Neural crest cell (in vitro differentiated cells): ENCODE measurements at regions not wholly inside any gene's neighbourhood (a gene's known extent, or its start where the extent isn't known, plus 50 kb on each side); places are given as distances from the start of the nearest gene placed in this dataset.
"Not testable (repeated sequence)": the region's sequence is repeated elsewhere in the genome, so short reads cannot be mapped to it uniquely, and the experiment has no call there.

ENCODE experiments used
- DNase-seq: peaks from one replicate; pipeline ENCODE4 v3.0.0; 2021; ENCODE audit warnings: low read depth, mixed read lengths, low spot score
- H3K27ac Mint-ChIP-seq: one replicate; pipeline ENCODE4 v1.8.0; 2021; ENCODE audit warnings: mild to moderate bottlenecking, mixed read lengths; ENCODE audit not compliant: unreplicated experiment
- H3K27me3 Mint-ChIP-seq: 2 replicates; pipeline ENCODE4 v1.8.0; 2021; ENCODE audit warnings: low read depth, mild to moderate bottlenecking, mixed read lengths
- H3K36me3 Mint-ChIP-seq: 2 replicates; pipeline ENCODE4 v1.8.0; 2021; ENCODE audit warnings: low read depth, mild to moderate bottlenecking, mixed read lengths
- H3K4me1 Mint-ChIP-seq: 2 replicates; pipeline ENCODE4 v1.8.0; 2021; ENCODE audit warnings: mixed read lengths
- H3K4me3 Mint-ChIP-seq: one replicate; pipeline ENCODE4 v1.8.0; 2021; ENCODE audit warnings: mild to moderate bottlenecking, mixed read lengths
- H3K9me3 Mint-ChIP-seq: 2 replicates; pipeline ENCODE4 v1.8.0; 2021; ENCODE audit warnings: mixed read lengths
- TF ChIP-seq, protein P1 (sequence below): fragments of 200-600 bp; sonication (generic); conservative IDR thresholded peaks from 2 replicates; pipeline ENCODE4 v1.5.0; 2021; ENCODE audit warnings: antibody characterized with exemption, mild to moderate bottlenecking

DNA sequence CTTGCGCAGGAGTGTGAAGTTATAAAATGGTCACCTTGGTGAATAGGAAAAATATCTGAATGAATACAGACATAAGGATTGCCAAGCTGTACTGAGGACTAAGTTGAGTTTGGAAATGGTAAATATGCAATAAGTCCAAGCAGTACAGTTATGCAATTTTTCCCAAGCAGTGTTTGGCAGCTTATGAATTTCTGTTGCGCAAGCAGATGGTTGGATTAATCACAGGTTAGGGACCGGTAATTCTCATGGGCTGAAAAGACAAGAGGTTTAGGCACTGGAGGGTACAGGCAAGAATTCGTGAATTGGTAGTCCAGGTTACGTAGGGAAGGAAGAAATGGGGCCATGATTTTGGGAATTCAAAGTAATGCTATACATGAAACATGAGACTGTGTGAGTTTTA, 210.3 kb downstream of the RAP2B start:
- Mint-ChIP-seq H3K4me1 (no peaks in the 10 kb centered on the region), H3K36me3 (peaks cover 6% of the 10 kb centered on the region), H3K4me3 (no peak overlapping the region), H3K27ac (no peak overlapping the region), H3K9me3 (peaks cover 12% of the 10 kb centered on the region), H3K27me3 (no peaks in the 10 kb centered on the region)
- no peak for DNase-seq
- TF ChIP-seq, protein P1, sequence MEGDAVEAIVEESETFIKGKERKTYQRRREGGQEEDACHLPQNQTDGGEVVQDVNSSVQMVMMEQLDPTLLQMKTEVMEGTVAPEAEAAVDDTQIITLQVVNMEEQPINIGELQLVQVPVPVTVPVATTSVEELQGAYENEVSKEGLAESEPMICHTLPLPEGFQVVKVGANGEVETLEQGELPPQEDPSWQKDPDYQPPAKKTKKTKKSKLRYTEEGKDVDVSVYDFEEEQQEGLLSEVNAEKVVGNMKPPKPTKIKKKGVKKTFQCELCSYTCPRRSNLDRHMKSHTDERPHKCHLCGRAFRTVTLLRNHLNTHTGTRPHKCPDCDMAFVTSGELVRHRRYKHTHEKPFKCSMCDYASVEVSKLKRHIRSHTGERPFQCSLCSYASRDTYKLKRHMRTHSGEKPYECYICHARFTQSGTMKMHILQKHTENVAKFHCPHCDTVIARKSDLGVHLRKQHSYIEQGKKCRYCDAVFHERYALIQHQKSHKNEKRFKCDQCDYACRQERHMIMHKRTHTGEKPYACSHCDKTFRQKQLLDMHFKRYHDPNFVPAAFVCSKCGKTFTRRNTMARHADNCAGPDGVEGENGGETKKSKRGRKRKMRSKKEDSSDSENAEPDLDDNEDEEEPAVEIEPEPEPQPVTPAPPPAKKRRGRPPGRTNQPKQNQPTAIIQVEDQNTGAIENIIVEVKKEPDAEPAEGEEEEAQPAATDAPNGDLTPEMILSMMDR: no peak

DNA sequence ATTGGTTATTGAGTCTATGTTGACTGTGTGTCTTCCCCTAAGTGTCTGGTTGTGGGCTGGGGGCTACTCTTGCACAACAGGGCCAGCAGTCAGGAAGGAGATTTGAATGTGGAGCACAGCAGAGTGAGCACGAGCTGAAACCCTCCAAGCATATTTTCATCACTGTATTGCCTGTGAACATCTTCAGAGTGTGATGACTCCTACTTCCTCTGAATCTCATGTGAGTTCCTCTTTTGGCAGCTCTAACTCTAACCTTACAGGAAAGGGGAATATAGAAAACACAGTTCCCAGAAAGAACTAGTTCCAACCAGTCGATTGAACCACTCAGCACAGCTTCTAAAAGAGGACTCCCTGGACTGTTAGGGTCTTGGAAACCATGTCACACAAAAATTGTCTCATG, 211.6 kb downstream of the RAP2B start:
- Mint-ChIP-seq H3K4me1 (no peaks in the 10 kb centered on the region), H3K27me3 (no peaks in the 10 kb centered on the region), H3K4me3 (no peak overlapping the region), H3K9me3 (peaks cover 13% of the 10 kb centered on the region), H3K36me3 (peaks cover 6% of the 10 kb centered on the region), H3K27ac (no peak overlapping the region)
- no peak for DNase-seq
- TF ChIP-seq, protein P1: no peak

DNA sequence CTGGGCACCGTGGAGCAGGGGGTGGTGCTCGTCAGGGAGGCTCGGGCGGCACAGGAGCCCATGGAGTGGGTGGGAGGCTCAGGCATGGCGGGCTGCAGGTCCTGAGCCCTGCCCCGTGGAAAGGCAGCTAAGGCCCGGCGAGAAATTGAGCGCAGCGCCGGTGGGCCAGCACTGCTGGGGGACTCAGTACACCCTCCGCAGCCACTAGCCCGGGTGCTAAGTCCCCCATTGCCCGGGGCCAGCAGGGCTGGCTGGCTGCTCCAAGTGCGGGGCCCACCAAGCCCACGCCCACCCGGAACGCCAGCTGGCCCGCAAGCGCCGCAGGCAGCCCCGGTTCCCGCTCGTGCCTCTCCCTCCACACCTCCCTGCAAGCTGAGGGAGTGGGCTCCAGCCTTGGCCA, 216.3 kb downstream of the RAP2B start:
- not testable (repeated sequence) for H3K4me3 Mint-ChIP-seq, H3K27me3 Mint-ChIP-seq, DNase-seq, H3K9me3 Mint-ChIP-seq, H3K4me1 Mint-ChIP-seq, H3K27ac Mint-ChIP-seq, H3K36me3 Mint-ChIP-seq

DNA sequence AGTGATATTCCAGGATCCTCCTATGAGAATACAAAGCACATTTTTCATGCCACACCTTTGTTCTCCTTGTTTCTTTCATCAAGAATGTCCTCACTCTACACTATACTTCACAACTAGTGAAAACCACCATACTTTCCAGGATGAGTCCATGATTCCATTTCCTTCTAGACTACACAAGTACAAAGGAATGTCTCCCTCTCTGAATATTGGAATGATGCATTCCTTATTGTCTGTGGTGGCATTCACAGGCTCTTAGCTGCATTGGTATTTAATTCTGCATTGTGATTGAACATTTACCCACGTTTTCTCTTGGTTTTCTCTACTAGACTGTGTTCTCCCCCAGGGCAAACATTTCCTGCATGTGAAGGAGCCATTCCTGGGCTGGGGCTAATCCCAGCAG, 217.5 kb downstream of the RAP2B start:
- Mint-ChIP-seq H3K4me1 (no peaks in the 10 kb centered on the region), H3K27ac (no peak overlapping the region), H3K4me3 (no peak overlapping the region), H3K36me3 (no peaks in the 10 kb centered on the region), H3K27me3 (no peaks in the 10 kb centered on the region), H3K9me3 (peaks cover 2% of the 10 kb centered on the region)
- TF ChIP-seq, protein P1: no peak
- DNase-seq: no peak

DNA sequence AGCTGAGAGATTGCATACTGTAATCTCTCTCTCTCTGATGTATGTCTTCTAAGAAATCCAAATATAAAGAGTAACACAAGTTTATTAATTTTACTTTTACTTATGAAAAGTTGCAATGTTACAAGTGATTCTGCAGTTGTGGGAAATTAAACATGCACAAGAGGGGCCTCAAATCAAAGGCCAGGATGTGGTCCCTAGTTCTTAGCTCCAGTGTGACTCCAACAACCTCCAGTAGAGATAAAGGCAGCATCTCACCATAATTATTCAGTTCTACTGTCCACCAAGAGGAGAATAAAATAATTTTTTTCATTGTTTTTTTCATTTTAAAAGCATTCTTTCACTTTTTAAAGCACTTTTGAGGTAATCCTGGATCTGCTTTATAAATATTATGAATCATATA, 223.3 kb downstream of the RAP2B start:
- no peak overlapping the region for H3K4me3 Mint-ChIP-seq
- no peak overlapping the region for H3K27ac Mint-ChIP-seq
- no peaks in the 10 kb centered on the region for H3K36me3 Mint-ChIP-seq
- H3K9me3 Mint-ChIP-seq: no peaks in the 10 kb centered on the region
- DNase-seq: no peak
- TF ChIP-seq, protein P1: no peak
- H3K4me1 Mint-ChIP-seq: no peaks in the 10 kb centered on the region
- H3K27me3 Mint-ChIP-seq: no peaks in the 10 kb centered on the region

DNA sequence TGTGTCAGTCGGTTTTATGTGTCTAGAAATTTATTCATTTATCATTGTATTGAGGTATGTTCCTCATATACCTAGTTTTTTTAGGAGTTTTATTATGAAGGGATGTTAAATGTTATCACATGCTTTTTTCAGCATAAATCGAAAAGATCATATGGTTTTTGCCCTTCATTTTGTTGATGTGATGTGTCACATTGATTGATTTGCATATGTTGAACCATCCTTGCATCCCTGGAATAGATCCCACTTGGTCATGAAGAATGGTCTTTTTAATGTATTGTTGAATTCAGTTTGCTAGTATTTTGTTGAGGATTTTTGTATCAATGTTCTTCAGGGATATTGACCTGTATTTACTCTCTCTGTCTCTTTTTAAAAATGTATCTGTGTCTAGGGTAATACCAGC, 230.3 kb downstream of the RAP2B start:
- TF ChIP-seq, protein P1: no peak
- H3K4me1 Mint-ChIP-seq: no peaks in the 10 kb centered on the region

More for the DNA sequence above, 230.3 kb downstream of the RAP2B start:
- peaks cover 3% of the 10 kb centered on the region for H3K36me3 Mint-ChIP-seq
- no peaks in the 10 kb centered on the region for H3K27me3 Mint-ChIP-seq
- no peak overlapping the region for H3K27ac Mint-ChIP-seq
- no peak for DNase-seq
- H3K4me3 Mint-ChIP-seq: no peak overlapping the region
- peaks cover 14% of the 10 kb centered on the region for H3K9me3 Mint-ChIP-seq
